Stimulated activated CD4-positive, alpha-beta T cell treated with anti-CD3 and anti-CD28 coated beads, Interleukin-4, amount 100 ng/mL, for 1 hour (primary cell): ENCODE measurements at regions not wholly inside any gene's neighbourhood (a gene's known extent, or its start where the extent isn't known, plus 50 kb on each side); places are given as distances from the start of the nearest gene placed in this dataset.

Source experiments
- DNase-seq: peaks from one replicate; pipeline ENCODE4 v3.0.0-alpha.2; 2020

DNA sequence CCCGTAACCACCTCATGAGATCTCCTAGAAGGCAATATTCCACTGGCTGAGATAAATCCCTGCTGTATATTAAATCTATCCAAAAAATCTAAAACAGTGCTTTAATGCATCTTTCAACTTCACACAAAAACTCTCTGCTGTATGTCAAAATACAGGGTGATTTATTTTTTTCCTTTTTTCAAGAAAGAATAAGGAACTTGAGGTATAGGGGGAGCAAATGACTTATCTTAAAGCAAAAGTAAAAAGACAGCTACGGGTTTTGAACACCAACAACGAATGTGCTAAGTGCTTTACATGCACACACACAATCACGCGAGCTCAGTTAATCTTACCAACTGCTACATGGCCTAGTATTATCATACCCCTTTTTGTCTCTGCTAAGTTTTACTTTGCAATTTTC is 168.9 kb upstream of the PHF14 start:
- no peak for DNase-seq

- DNase-seq, result no peak
Measured at GRCh38 chr7:10815546-10815945, 158.1 kb upstream of the PHF14 start.

GRCh38 chr7:10821156-10821555 is 152.5 kb upstream of the PHF14 start:
- DNase-seq, result no peak

DNA sequence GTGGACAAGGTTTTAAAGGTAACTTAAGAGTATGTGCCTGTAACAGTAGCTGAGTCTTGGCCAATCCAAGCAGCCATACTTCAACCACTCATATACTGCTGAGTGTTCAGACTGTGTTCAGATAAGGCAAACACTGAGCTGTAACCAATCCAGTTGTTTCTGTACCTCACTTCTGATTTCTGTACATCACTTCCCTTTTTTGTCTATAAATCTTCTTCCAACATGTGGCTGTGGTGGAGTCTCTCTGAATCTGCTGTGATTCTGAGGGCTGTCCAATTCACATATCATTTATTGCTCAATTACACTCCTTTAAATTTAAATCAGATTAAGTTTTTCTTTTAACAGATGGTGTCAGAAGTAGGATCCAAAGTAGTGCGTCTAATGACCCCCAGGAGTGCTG is 149.5 kb upstream of the PHF14 start:
- DNase-seq, result no peak

GRCh38 chr7:10838228-10838627 is 135.4 kb upstream of the PHF14 start:
- DNase-seq, result no peak

GRCh38 chr7:10845225-10845624 is 128.4 kb upstream of the PHF14 start:
- DNase-seq, result no peak

- DNase-seq, result no peak
Measured at GRCh38 chr7:10855583-10855982, 118.1 kb upstream of the PHF14 start.

DNA sequence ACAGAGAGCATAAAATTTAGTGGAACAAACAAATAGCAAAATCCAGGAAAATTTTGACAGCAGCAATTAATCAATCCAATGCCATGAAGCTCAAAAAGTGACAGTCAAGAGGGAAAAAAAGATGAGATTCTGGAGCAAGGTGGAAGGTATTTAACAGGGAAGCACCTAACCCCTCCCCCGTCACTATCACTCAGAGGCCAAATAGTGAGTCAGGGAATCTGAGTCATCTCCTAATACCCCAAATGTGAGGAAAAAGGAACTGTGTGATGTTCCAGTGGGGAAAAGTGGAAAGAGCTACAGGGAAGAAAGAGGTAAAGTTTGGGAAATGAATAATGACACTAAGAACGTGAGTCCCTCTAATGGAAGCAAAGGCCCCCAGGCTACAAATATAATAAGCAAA is 113.2 kb upstream of the PHF14 start:
- no peak for DNase-seq

DNA sequence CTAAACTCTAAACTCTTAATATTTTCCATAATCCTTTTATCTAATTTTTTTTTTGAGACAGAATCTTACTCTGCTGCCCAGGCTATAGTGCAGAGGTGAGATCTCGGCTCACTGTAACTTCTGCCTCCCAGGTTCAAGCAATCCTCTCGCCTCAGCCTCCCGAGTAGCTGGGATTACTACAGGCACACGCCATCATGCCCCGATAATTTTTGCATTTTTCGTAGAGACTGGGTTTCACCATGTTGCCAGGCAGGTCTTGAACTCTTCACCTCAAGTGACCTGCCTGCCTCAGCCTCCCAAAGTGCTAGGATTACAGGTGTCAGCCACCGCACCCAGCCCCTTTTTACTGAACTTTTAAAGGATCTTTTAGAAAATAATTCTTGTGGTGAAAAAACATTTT is 110.2 kb upstream of the PHF14 start:
- DNase-seq, result no peak

DNA sequence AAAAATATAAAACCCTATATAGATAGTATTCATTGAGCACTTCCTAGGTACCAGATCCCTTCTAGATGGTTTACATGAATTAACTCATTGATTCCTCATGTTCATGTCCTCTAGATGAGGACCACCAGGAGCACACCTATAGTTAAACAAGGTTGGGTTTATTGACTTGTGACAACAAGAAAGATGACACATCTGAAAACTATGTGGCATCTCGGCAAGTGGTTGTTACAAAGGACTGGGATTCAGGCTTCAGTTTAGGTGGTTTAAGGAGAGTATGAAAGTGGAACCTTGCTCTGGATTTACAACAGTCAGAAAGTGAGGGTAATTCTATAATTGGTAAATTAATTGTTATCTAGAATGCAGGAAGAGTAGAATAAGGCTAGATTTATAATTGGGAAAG is 99.0 kb upstream of the PHF14 start:
- no peak for DNase-seq

GRCh38 chr7:10875080-10875479 is 98.6 kb upstream of the PHF14 start:
- no peak for DNase-seq

- DNase-seq, result no peak
Measured at GRCh38 chr7:10888861-10889260, 84.8 kb upstream of the PHF14 start.

DNA sequence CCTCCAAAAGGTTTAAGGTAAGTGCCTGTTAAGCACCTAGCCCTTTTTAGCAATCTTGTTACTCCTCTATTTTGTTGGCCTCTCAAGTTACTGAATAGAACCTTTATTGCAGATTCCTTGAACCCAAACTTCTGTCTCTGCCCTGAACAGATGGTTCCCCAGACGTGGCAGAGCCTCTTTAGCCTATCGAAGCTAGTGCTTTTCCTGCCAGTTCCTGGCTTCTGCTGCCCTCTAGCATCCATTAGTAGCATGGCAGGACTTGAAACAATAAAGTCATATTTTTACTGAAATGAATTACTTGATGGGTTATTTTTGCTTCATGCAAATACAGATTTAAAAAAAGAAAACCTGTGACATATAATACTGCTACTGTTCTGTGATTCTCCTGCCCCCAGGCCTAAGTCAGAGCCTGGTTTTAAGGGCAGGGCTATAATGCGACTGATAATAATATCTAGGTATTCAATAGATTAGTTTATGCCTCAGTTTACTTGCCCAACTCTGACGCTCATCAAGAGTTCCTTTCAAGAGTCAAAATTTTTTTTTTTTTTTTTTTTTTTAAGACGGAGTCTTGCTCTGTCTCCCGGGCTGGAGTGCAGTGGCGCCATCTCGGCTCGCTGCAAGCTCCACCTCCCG is 84.3 kb upstream of the PHF14 start:
- DNase-seq, result peak; percentile 20

GRCh38 chr7:10908600-10908999 is 65.1 kb upstream of the PHF14 start:
- DNase-seq, result no peak

DNA sequence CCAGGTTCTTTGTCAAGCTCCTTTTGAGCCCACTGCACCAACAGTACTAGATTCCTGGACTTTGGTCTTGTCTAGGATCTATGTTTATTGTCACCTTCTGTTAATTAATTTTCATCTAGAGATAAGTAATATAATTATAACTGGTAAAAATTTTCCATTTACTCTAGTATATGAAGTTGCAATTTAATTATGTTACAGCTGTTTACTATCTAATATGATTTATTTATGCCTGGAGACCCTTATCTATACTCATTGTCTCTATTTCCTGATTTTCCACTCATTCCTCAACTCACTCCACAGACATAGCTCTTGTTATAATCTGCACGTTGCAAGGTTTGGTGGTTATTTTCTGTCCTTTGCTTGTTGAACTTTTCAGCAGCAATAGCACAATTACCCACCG is 63.2 kb upstream of the PHF14 start:
- DNase-seq, result no peak

DNA sequence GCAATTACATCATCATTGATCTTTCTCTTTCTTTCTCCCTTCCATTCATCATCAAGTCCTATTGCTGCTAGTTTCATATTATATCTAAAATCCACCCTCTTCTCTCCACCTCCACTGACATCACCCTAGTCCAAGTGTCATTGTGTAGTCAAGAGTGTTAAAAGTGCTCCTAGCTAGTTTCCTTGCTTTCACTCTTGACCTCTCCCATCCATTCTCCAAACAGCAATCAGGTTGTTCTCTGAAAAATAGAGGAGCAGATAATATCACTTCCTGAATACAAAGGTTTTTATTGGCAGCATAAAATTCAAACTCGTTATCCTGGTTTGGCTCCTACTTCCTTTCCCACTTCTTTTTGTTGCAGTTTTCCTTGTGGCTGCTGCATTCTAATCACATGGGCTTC is 61.6 kb upstream of the PHF14 start:
- no peak for DNase-seq

- no peak for DNase-seq
Measured at GRCh38 chr7:10913457-10913856, 60.2 kb upstream of the PHF14 start.

DNA sequence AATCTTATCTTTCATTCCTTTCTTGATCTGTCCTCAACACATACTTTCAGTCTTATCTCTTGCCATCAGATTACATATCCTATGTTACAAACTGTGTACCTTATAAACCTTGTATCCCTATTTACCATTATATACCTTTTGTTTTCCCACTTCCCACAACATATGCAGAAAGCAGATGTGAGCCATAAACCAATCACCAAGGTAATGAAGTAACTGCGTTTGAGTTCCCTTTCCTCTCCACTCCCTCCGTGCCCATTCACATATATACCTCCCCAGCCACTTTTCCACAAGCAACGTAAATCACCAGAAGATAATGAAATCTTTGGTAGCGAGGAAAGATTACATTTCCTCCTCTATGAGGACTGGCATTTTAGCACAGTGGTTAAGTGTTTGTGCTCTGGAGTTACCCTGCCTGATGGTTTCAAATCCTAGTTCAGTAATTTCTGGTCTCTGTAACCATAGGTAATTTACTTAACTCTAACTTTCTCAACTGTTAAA is 55.5 kb upstream of the PHF14 start:
- no peak for DNase-seq

DNA sequence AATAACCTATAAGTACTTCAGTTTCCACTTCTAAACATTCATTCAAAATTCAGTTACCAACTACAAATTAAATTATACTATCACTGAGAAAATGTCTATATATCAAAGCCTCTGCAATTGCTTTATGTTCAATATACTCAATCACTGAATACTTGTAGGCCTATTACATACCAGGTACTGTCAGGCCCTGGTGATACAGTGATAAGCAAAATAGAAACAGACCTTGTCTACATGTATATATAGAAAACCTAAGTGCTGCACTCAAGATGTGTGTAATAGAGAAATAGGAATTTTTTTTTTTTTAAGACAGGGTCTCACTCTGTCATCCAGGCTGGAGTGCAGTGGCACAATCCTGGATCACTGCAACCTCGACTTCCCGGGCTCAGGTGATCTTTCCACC is 53.7 kb upstream of the PHF14 start:
- DNase-seq, result no peak
